ENCODE measurements at regions not wholly inside any gene's neighbourhood (a gene's known extent, or its start where the extent isn't known, plus 50 kb on each side); places are given as distances from the start of the nearest gene placed in this dataset.

- no peak for TF ChIP-seq CTCF (IDR thresholded peaks at IDR 0.05)
Observed at GRCh38 chr14:54098536-54098935, 141.9 kb upstream of the BMP4 start.

- no peak for TF ChIP-seq CTCF (IDR thresholded peaks at IDR 0.05)
Observed at GRCh38 chr14:54102051-54102456, 145.4 kb upstream of the BMP4 start.

- TF ChIP-seq CTCF (IDR thresholded peaks at IDR 0.05) = no peak
Observed at GRCh38 chr14:54102530-54102929, 145.9 kb upstream of the BMP4 start.

- TF ChIP-seq CTCF (IDR thresholded peaks at IDR 0.05) = no peak
Observed at GRCh38 chr14:54104601-54105145, 148.0 kb upstream of the BMP4 start.

GRCh38 chr14:54105406-54105805 lies 148.8 kb upstream of the BMP4 start:
- no peak for TF ChIP-seq CTCF (IDR thresholded peaks at IDR 0.05)

- TF ChIP-seq CTCF (IDR thresholded peaks at IDR 0.05) = no peak
Observed at GRCh38 chr14:54105898-54106297, 149.3 kb upstream of the BMP4 start.

GRCh38 chr14:54106661-54107377 lies 150.2 kb upstream of the BMP4 start:
- TF ChIP-seq CTCF (IDR thresholded peaks at IDR 0.05) = no peak

All from LNCAP (cell line).